ENCODE measurements at regions not wholly inside any gene's neighbourhood (a gene's known extent, or its start where the extent isn't known, plus 50 kb on each side); places are given as distances from the start of the nearest gene placed in this dataset.

- Histone ChIP-seq H3K27me3 (ENCODE audit: control insufficient read depth in 2 of 2, insufficient read depth in 2 of 2, low read length in 2 of 2) (no peaks in the 10 kb centered on the region), H3K36me3 (ENCODE audit: control insufficient read depth in 2 of 2, extremely low read depth in 1 of 2, insufficient read depth in 2 of 2, low read length in 2 of 2) (no peaks in the 10 kb centered on the region), H3K79me2 (ENCODE audit: control insufficient read depth, insufficient read depth, low read length) (no peaks in the 10 kb centered on the region), H3K9me1 (replicated peaks; ENCODE audit: control insufficient read depth, extremely low read depth, insufficient read depth, low read length) (no peaks in the 10 kb centered on the region), H3K9ac (replicated peaks; ENCODE audit: extremely low read depth, insufficient read depth, low read length) (no peak overlapping the region), H3K4me2 (ENCODE audit: insufficient read depth, low read length) (no peak overlapping the region), H3K4me1 (ENCODE audit: control insufficient read depth, extremely low read depth, insufficient read depth, low read length) (no peaks in the 10 kb centered on the region), H2AFZ (ENCODE audit: low read depth, low read length) (no peak overlapping the region), H4K20me1 (replicated peaks; ENCODE audit: control insufficient read depth, extremely low read depth, insufficient read depth, low read length) (no peaks in the 10 kb centered on the region), H3K27ac (ENCODE audit: insufficient read depth, low read depth, low read length) (no peak overlapping the region), H3K4me3 (replicated peaks in 1 of 3; ENCODE audit: insufficient read depth in 1 of 3, low read depth in 1 of 3, low read length in 3 of 3) (no peak overlapping the region), H3K9me3 (replicated peaks; ENCODE audit: control insufficient read depth, insufficient read depth, low read length) (peaks cover 4% of the 10 kb centered on the region)
- ChIA-PET CTCF (no interaction called here), POLR2A (no interaction called here)
- TF ChIP-seq FOS (IDR thresholded peaks at IDR 0.05; ENCODE audit: borderline replicate concordance, insufficient read depth, low read length): no peak
- no peak for TF ChIP-seq CTCF (IDR thresholded peaks at IDR 0.05; ENCODE audit: extremely low read depth in 1 of 2, insufficient read depth in 1 of 2, low read depth in 1 of 2, low read length in 2 of 2)
- TF ChIP-seq JUN (IDR thresholded peaks at IDR 0.05; ENCODE audit: borderline replicate concordance, insufficient read depth, insufficient read length, low read depth): no peak
- no peak for TF ChIP-seq EZH2 (IDR thresholded peaks at IDR 0.05; ENCODE audit: borderline replicate concordance, low read depth, low read length, severe bottlenecking)
- TF ChIP-seq POLR2A (IDR thresholded peaks at IDR 0.05; ENCODE audit: low read depth, low read length): no peak
- TF ChIP-seq MAX (IDR thresholded peaks at IDR 0.05; ENCODE audit: insufficient read depth, insufficient read length): no peak
- no peak for TF ChIP-seq GATA2 (IDR thresholded peaks at IDR 0.05; ENCODE audit: insufficient read depth, insufficient read length, low read depth, low read length)
- intact Hi-C loops (cut with micrococcal nuclease) (no loop called here), dilution Hi-C loops (cut with MboI; ENCODE audit: extremely low pct_ligation_motif_present, low sequenced_read_pairs) (no loop called here)
- FAIRE-seq (no peak), DNase-seq (ENCODE audit: low read depth, low spot score) (no peak)
- no TSS peak for BruUV-seq (replicated peaks)
Measured at GRCh38 chr19:29090783-29091526, 122.0 kb downstream of the UQCRFS1 start.

Measured in endothelial cell of umbilical vein (primary cell).